ENCODE measurements at regions not wholly inside any gene's neighbourhood (a gene's known extent, or its start where the extent isn't known, plus 50 kb on each side); places are given as distances from the start of the nearest gene placed in this dataset.

DNA sequence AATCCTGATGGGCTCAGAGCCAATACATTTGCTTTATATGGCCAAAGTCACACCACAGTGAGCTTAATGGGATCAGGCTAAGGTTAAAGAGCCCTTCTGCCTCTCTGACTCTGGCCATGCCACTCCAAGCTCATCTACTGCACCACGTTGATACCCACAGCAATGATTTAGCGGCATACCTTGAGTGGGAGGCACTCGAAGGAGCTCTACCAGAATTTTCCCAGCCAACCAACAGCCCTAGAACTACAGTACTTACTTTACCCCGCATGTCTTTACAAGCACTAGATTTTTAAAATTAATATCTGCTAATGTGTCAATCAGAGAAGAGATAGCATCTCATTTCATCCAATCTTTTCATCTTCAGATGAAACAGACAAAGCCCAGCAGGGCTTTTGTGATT is 300.5 kb downstream of the GRIN2B start:
- no peak for DNase-seq (ENCODE audit: low read depth)

DNA sequence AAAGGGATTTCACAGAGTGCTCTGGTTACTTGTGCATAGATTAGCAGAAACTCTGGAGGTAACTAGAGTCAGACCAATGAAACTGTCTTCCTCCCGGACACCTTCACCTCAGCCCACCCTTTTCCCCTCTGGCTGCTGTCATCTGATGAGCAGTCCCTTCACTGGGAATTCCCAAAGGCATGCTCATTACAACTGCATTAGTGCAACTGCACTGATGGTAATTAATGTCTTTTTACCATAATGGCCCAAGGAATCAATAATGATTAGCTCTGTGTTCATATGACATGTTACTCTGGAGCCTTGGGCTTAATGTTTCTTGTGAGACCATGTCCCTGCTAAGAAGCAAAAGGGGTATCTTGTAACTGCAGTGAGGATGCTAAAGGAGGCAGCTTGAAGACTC is 304.5 kb downstream of the GRIN2B start:
- DNase-seq (ENCODE audit: low read depth), result no peak

DNA sequence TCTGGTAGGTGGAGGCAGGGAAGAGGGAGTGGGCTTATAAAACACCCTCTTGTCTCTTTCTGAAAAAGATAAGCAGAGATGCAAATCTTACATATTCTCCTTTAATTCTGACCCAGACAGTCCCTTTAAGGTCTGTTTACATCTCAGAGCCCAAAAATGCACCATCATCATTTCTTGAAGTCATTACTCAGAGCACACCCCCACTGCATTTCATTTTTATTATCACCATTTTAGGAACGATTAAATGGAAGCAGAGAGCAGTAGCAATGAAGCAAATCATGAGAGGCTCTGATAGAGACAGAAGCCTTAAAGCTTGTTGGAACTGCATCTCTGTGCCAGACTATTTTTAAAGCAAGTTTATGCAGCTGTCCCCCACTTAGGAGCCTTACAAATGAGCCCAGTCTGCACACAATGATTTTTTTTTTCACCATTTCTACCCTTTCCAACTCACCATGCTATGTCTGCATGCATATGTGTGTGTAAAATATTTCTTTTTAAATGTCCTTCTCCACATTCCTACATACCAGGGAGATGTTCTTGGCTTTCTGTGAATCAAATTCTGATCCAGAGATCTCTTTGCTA is 311.0 kb downstream of the GRIN2B start:
- DNase-seq (ENCODE audit: low read depth), result no peak

DNA sequence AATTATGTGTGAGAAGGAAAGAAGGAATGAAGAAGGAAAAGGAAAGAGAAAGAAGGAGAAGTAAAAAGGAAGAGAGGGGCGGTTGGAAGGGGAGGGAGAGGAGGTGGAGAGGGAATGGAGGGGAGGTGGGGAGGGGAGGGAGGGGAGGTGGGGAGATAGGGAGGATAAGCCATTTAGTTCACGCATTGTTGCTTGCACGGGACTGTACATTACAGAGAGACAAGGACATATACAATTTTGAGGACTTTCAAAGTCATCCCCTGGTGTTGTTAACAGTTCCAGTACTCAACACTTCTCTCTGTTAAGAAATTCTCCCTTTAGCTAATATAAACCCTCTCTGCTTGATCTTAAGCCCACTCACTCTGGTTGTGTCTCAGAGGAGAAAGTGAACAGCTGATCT is 312.5 kb downstream of the GRIN2B start:
- DNase-seq (ENCODE audit: low read depth), result no peak

DNA sequence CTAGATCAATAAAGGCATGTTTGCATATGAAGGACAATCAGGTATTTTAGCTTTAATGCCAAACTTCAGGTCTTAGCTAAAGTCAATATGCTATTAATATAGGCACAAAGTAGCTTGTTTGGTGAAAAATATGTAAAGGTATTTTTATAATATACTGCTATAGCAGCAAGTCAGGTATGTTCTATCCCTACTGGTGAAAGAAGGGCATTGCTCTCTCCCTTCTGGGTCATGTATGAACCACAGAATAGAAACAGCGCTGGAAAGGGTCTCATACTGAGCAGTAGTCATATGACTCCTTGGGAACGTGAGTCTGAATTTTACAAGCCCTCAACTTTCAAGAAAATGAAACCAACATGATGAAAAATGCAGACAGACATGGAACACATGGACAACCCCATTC is 314.6 kb downstream of the GRIN2B start:
- no peak for DNase-seq (ENCODE audit: low read depth)

DNA sequence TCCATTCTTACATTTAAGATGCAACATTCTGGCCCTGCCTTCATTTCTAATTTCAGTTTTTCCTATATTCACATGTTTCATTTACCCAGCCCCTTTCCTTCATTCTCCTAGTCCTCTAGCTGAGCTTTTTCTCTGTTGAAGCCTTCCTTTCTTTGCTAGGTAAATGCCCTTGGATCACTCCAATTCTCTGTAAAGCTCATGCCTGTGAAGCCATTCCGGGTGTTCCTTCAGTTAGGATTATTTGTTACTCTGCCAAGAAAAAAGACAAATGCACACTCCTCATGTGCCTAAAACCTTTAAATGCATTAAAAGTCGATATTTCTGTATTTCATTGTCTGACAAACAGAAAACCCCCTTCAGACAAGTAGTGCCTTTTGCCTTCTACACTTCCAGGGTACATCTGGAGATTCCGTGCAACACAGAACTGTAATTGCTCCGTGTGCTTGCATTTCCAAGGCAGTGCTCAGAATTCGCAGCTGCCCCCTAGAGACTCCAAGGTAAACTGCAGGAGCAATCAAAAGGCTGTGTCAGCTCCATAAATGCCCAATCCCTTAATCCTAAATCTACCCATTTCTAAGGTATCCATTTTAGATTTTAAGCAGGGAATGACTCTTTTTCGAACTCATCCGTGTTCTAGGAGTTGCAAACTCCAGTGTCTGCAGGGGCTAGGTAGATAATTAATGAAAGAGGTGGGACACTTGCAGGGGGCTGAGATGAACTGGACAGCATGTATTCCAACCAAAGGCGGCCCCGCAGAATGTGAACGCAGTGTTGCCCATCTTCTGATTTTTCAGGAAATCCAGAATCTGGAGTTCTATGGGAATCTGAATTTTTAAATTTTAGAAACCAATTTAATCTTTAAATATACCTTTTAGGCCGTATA is 320.2 kb downstream of the GRIN2B start:
- no peak for DNase-seq (ENCODE audit: low read depth)

DNA sequence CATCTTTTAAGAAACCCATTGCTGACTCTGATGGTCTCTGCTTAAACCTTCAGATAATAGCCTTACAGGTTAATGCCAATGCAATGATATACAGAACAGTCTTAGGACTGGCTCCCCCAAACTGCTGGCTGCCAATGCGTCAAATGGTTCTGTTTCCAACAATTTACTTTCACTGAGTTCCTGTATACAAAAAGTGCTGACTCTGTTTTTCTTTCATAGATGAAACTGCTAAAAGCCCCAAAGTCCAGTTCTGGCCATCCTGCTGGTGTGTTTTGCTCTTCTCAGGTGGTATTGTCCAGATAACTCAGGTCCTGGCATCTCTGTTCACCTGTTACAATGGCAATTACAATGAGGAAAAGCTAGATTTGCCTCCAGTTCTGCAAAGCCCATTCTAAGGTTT is 326.9 kb downstream of the GRIN2B start:
- no peak for DNase-seq (ENCODE audit: low read depth)

DNA sequence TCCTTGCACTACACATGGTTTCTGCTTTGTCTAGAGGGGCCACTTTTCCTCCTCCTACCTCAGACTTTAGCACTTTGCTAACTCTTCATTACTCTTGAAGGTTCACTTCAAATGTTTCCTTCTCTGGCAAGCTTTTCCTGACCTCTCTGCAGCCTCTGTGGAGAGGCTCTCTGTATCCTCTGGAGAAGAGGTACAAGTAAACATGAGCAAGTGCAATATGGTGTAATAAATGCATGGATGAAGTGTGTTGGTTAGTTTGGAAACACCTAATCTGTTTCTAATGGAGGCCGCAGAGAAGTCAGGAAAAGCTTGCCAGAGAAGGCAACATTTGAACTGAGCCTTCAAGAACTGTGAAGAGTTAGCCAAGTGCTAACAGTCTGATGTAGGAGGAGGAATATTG is 329.3 kb downstream of the GRIN2B start:
- DNase-seq (ENCODE audit: low read depth), result no peak

DNA sequence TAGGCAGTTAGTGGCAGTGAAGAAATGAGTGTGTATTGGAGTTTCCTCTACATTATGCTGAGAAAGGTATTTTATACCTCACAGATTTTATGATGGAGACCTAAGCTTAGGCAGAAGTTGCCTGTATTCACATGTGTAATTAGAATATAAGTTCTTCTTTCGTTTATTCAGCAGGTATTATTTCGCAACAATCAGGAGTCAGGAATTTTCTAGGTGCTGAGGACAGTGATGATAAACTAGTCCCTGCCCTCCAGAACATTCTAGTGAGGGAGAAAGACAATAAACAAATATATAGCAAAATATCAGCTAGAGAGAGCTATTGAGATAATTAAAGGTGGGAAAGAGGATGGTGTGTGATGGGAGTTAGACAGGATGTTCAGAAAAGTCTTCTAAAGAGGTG is 345.7 kb downstream of the GRIN2B start:
- DNase-seq (ENCODE audit: low read depth), result no peak

DNA sequence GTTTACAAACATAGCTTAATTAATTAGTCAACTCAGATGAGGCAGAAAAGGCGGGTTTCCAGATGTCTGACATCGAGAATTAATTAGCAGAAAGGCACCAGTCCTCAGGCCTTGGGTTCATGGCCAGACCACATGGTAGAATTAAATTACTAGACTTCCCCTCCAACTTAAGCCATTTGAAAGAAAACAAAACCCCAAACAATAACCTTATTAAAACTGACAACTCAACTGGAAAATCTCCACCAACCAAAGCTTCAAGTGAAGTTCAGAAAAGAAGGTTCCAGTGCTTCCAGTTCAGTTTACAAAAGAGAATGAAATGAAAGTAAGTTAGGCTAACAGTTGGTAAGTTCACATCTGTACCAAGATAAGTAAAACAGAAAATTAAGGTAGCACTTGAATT is 349.5 kb downstream of the GRIN2B start:
- DNase-seq (ENCODE audit: low read depth), result no peak

DNA sequence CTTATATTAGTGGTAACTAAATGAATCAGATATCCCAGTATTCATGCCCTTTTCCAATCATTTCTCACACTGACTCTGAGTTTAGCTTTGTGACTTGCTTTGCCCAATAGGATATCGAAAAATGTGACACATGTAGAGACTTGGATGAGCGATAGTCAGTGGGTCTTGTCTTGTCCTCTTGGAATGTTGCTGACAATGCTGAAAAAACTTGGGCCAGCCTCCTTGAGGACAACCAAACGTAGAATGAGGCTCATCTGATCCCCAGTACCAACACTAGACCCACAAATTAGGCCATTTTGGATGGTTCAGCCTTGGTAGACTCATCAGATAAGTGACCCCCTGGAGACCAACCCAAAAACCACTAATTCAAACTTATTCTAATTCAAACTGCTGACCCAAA is 351.0 kb downstream of the GRIN2B start:
- no peak for DNase-seq (ENCODE audit: low read depth)

DNA sequence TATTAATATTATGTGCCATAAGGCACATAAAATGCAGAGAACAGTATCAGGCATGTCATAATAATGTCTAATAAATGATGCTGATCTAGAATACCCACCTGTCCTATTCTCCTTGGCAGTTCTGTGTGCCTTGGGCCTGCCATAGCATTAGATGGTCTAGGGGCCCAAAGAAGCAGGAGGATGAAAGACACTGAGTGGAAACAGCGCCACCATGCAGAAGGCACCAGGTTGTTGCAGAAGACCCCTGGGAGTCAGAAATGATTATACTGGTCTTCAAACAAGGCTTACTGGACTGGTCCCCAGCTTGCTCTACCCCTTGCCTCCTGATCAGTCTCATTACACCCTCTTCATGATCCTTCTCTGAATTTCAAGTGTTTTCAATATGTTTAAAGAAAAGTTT is 353.3 kb downstream of the GRIN2B start:
- DNase-seq (ENCODE audit: low read depth), result no peak

DNA sequence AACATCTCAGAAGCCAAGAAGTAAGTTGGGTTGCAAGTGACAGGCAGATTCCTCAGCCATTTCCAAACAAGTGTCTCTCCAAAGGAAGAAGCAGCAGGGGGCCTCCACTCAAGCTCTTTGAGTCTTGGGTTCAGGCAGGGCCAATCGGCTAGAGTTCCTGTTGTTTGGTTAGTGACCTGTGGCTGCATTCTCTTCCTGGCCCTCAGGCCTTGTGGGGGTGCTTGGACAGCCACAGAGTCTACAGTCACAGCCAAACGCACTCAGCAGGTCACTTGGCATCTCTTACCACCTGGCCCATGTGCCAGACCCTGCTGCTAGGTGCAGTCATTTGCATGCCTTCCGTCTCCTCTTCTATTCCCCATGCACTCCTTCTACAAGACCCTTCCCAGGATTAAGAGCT is 353.9 kb downstream of the GRIN2B start:
- DNase-seq (ENCODE audit: low read depth), result no peak

DNA sequence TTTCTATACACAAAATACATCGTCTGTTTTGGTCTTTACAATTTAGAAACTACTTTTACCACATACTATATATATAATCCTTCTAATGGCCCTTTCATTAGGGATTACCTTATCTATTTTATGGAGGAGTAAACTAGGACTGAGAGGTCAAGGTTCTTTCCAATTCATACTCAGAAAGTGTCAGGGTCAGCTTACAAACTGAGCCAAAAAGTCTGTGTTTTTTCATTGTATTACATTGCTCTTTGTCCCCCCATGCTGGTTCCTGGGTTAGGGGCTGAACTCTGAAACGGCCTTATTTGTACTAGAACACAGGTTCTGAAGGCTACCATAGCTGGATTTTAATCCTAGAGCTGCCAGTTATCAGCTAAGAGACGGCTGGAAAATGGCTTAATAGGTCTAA is 368.1 kb downstream of the GRIN2B start:
- DNase-seq (ENCODE audit: low read depth), result no peak

DNA sequence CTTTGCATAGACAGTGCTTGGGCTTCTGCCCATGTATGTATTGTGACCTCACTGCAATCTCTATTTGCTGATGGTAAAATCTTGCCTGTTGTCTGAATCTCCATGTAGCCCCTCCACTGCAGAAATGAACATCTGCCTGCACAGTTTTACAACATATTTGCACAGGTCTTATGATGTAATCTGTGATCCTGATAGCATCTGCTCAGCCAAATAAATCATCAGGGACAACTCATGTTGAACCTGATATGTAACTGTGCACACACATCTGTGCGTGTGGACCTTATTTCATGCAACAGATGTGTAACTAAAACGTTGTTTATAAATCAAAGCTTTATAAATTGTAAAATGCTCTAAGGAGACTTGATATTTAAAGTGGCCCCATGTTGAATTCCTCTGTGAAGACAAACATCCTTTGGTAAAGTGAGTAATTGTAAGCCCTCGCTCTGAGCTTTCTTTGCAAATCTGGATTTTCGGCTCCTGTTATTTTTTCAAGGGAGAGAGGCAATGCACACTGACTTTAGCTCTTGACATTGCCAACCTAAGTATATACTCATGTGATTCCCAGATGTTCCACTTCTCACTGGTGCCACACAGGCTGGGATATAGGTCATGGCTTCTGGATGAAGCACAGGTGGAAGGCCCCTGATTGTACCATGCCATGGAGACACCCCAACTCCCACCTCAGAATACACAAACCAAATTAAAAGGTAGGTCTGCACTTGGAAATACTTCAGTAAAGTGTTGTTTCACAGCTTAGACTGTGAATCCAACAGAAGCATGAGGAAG is 371.3 kb downstream of the GRIN2B start:
- DNase-seq (ENCODE audit: low read depth), result no peak

DNA sequence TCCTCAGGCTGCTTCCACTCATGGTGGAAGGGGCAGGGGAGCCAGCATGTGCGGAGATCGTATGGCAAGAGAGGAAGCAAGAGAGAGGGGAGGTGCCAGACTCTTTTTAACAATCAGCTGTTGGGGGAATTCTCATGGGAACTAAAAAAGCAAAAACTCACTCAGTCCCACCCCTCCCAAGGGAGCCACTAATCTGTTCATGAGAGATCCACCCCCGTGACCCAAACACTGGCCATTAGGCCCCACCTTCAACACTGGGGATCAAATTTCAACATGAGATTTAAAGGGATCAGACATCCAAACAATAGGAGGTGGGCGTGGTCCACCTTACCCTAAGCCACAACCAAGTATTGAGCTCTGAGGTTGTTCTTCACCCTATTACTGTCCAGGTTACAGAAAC is 375.1 kb downstream of the GRIN2B start:
- no peak for DNase-seq (ENCODE audit: low read depth)

DNA sequence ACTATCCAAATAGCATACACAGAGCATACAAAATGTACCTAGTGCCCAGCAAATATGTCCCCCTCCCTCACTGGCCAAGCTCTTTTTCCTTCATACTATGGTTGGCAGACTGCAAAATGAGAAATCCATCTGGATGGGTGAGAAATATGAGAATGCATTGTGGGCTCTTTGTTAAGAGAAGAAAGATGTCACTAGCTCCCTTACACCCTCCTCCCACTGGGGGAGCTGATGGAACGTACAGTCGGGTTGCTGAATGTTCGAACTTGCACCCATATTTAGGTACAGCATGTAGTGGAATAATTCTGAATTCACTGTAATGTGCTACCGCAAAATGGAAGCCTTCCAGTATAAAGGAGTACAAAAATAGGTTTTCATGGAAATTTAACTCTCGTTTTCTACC is 377.4 kb downstream of the GRIN2B start:
- no peak for DNase-seq (ENCODE audit: low read depth)

DNA sequence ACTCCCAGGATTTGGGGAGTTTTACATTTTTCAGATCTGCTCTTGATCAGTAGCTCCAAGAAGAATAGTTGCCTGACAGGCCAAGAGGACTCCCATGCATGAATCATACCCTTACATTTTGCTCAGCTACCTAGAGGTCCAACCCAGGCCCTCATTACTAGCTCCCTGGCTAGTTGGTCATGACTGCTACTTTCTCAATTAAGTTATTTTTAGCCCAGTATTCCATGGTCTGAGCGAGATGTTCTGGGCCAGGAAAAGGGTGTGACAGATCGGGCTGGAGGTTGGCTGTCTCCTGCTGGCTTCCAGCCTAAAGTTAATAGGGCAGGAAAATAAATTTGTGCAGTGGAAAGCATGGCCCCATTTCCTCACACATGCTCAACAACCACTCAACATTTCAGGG is 379.2 kb downstream of the GRIN2B start:
- DNase-seq (ENCODE audit: low read depth), result no peak

DNA sequence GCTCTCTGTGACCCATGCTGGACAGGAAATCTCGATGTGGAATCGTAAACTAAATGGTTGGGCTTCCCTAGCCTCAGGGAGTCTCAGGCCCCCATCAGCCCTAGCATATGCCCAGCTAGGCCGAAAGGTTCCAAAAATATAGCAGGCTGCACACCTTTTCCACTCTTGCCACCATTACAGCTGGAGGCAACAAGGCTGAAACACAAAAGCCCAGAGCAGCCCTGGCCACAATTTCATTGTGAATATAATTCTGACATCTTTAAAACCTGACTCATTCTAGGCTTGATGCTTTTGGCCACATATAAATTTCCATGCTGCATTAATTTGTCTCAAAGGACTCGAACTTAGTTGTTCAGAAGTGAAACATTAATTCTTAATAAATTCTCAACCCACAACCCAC is 382.2 kb downstream of the GRIN2B start:
- no peak for DNase-seq (ENCODE audit: low read depth)

DNA sequence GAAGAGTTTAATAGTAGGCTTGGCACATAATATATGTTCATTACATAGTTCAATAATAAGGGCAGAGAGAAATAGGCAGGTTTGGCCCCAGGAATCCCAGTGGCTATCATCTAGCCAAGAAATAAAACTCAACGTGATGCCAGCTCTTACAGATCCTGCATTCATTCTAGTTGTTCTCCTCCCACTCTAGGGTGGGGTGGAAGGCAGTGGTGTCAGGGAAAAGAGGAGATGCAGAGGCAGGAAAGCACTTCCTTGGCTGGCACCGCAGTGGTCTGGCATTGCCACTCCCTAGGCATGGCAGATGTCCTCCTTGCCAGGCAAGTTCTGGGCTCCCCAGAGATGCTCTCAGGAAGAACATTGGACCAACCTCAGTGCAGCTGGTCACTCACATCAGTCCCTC is 383.6 kb downstream of the GRIN2B start:
- no peak for DNase-seq (ENCODE audit: low read depth)

DNA sequence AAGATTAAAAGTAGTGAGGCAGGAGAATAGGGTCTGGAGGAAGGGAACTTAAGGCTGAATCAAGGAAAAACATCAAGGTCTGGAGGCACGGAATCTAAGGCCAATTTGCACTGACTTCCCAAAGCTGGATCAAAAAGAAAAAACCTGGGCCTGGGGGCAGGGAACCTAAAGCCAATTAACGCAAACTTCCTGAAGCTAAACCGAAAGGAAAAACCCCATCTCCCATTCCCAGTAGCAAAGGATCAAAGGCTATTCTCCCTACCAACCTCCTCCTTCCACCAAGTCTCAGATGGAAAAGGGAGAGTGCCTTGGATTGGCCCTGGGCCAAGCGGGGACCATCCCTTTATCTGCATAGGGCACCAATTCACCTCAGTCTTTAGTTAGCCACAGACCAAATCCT is 384.2 kb downstream of the GRIN2B start:
- no peak for DNase-seq (ENCODE audit: low read depth)

DNA sequence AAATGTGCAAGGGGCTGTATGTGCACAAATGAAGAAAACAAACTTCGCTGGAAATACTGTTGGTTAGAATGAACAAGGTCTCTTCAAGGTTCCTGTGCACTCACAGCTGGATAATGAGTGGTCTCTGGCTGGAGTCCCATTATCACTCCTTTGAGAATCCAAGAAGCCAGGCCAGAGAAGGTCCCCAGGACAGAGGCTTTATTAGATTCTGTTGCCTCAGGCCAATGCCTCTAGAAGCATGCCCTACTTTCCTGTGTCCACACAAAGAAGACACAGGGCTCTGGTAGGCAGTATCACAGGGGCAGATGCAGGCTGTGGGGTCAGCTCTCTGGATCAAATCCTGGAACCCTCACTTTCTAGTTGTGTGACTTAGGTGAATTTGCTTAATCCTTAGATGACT is 384.7 kb downstream of the GRIN2B start:
- DNase-seq (ENCODE audit: low read depth), result no peak
